HCT116 (cell line): ENCODE measurements at regions not wholly inside any gene's neighbourhood (a gene's known extent, or its start where the extent isn't known, plus 50 kb on each side); places are given as distances from the start of the nearest gene placed in this dataset.

Source experiments
- ATAC-seq: fragments of 200-7000 bp; cut with Tn5 transposase; 2 replicates; pipeline ENCODE4 v1.9.1; 2020; ENCODE audit warnings: mild to moderate bottlenecking, moderate library complexity
- BruUV-seq: library from RNA; stranded (reverse); fragments of 400-500 nt; replicated peaks from 2 replicates; lab custom pipeline; 2021; lab: Mats Ljungman, UMichigan
- CTCF ChIA-PET: fragments of 300-600 bp; sonication (Branson Sonifier 250); formaldehyde crosslinking; loops from one replicate; lab custom pipeline; 2021; ENCODE audit warnings: antibody characterized with exemption; lab: Charles Lee
- POLR2A ChIA-PET: fragments of 300-600, 350-600 bp; sonication (Branson Sonifier 250); formaldehyde crosslinking; loops from one replicate; lab custom pipeline; 2021; ENCODE audit warnings: antibody characterized with exemption; lab: Charles Lee
- RAD21 ChIA-PET, 2 experiments: fragments of 300-600 bp; sonication (Branson Sonifier 250); formaldehyde crosslinking; loops; one replicate each; lab custom pipeline; 2023; ENCODE audit warnings: low total read pairs in 2 of 2; ENCODE audit not compliant: uncharacterized antibody in 2 of 2, unreplicated experiment in 2 of 2, low non-redundant PET in 1 of 2; lab: Charles Lee
- DNase-seq: peaks from one replicate; pipeline ENCODE4 v3.0.0-alpha.2; 2010; ENCODE audit warnings: low read depth, low spot score
- H2AFZ ChIP-seq: fragments of 200-600 bp; shearing (Covaris generic), sonication (generic); 2 replicates; pipeline ENCODE4 v1.6.1; 2017; ENCODE audit warnings: low read depth, mixed run types, mixed read lengths, antibody characterized with exemption, low read length; ENCODE audit not compliant: poor library complexity, severe bottlenecking
- H3K27ac ChIP-seq: 2 replicates; pipeline ENCODE4 v1.5.1; 2012; ENCODE audit warnings: low read depth, low read length
- H3K27me3 ChIP-seq: fragments of 200-600 bp; sonication (generic); 2 replicates; pipeline ENCODE4 v1.6.1; 2016; ENCODE audit warnings: mixed run types, low read length, mixed read lengths; ENCODE audit not compliant: insufficient read depth
- H3K36me3 ChIP-seq, 2 experiments: fragments of 200-500 bp in 1 of 2; fragments of 200-600 bp in 1 of 2; sonication (Bioruptor generic) in 1 of 2; sonication (generic) in 1 of 2; 2 replicates each; pipeline versions ENCODE4 v1.5.1 to v1.6.1; 2014 to 2016; ENCODE audit warnings: low read length in 2 of 2, inconsistent platforms in 1 of 2, mixed read lengths in 1 of 2, mixed run types in 1 of 2; ENCODE audit not compliant: insufficient read depth in 2 of 2, control insufficient read depth in 1 of 2
- H3K4me1 ChIP-seq, 2 experiments: fragments of 200-600 bp in 1 of 2; sonication (generic) in 1 of 2; 2 replicates each; pipeline versions ENCODE4 v1.5.1 to v1.6.1; 2012 to 2017; ENCODE audit warnings: low read length in 2 of 2, inconsistent platforms in 1 of 2, mild to moderate bottlenecking in 1 of 2, mixed read lengths in 1 of 2, mixed run types in 1 of 2, moderate library complexity in 1 of 2; ENCODE audit not compliant: insufficient read depth in 2 of 2, control insufficient read depth in 1 of 2
- H3K4me2 ChIP-seq: fragments of 200-600 bp; sonication (generic); 2 replicates; pipeline ENCODE4 v1.6.1; 2017; ENCODE audit warnings: mixed run types, low read length, mixed read lengths
- H3K4me3 ChIP-seq, 2 experiments: fragments of 200-600 bp in 1 of 2; sonication (generic) in 1 of 2; replicated peaks in 1 of 2; 2 replicates each; pipeline ENCODE4 v1.5.1; 2011 to 2016; ENCODE audit warnings: low read length in 2 of 2, control low read depth in 1 of 2, low read depth in 1 of 2, mild to moderate bottlenecking in 1 of 2, mixed read lengths in 1 of 2, mixed run types in 1 of 2
- H3K79me2 ChIP-seq: fragments of 200-600 bp; sonication (generic); 2 replicates; pipeline ENCODE4 v1.6.1; 2017; ENCODE audit warnings: mild to moderate bottlenecking, mixed run types, low read length, moderate library complexity, mixed read lengths; ENCODE audit not compliant: insufficient read depth
- H3K9ac ChIP-seq: fragments of 200-600 bp; sonication (generic); 2 replicates; pipeline ENCODE4 v1.6.1; 2016; ENCODE audit warnings: low read length, mixed read lengths
- H3K9me2 ChIP-seq: fragments of 200-600 bp; sonication (generic), shearing (Covaris generic); 2 replicates; pipeline ENCODE4 v1.6.1; 2017; ENCODE audit warnings: mixed run types, mild to moderate bottlenecking, moderate library complexity; ENCODE audit not compliant: insufficient read depth
- H3K9me3 ChIP-seq, 2 experiments: fragments of 200-500 bp in 1 of 2; fragments of 200-600 bp in 1 of 2; sonication (Bioruptor generic) in 1 of 2; sonication (generic) in 1 of 2; 2 replicates each; pipeline ENCODE4 v1.6.1; 2014 to 2017; ENCODE audit warnings: low read length in 2 of 2, mixed read lengths in 2 of 2, inconsistent platforms in 1 of 2, low read depth in 1 of 2, mild to moderate bottlenecking in 1 of 2, mixed run types in 1 of 2, moderate library complexity in 1 of 2; ENCODE audit not compliant: control insufficient read depth in 1 of 2, insufficient read depth in 1 of 2
- H4K20me1 ChIP-seq: fragments of 200-600 bp; sonication (generic), shearing (Covaris generic); 2 replicates; pipeline ENCODE4 v1.6.1; 2017; ENCODE audit warnings: mixed run types, mild to moderate bottlenecking, moderate library complexity; ENCODE audit not compliant: insufficient read depth
- CBX3 ChIP-seq: IDR thresholded peaks from 2 replicates; pipeline ENCODE4 v1.6.1; 2012; ENCODE audit warnings: low read depth
- EGR1 ChIP-seq: IDR thresholded peaks from 2 replicates; pipeline ENCODE4 v1.6.1; 2012; ENCODE audit warnings: low read depth
- ELF1 ChIP-seq: IDR thresholded peaks from 2 replicates; pipeline ENCODE4 v1.6.1; 2012; ENCODE audit warnings: low read depth, borderline replicate concordance
- EZH2phosphoT487 ChIP-seq: fragments of 200-600 bp; IDR thresholded peaks from 2 replicates; pipeline ENCODE4 v1.6.1; 2018; ENCODE audit warnings: antibody characterized with exemption, borderline replicate concordance
- JUND ChIP-seq: IDR thresholded peaks from 2 replicates; pipeline ENCODE4 v1.6.1; 2012
- RAD21 ChIP-seq: IDR thresholded peaks from 2 replicates; pipeline ENCODE4 v1.6.1; 2012; ENCODE audit warnings: low read depth, mild to moderate bottlenecking
- intact Hi-C: fragments of 100-400 bp; cut with micrococcal nuclease; formaldehyde crosslinking; loops from 2 replicates; pipeline ENCODE4 v1.10.0; 2022
- TF ChIP-seq, protein P1 (sequence below): IDR thresholded peaks from 2 replicates; pipeline ENCODE4 v1.6.1; 2011; ENCODE audit warnings: mild to moderate bottlenecking, low read length, moderate library complexity; ENCODE audit not compliant: insufficient replicate concordance; ENCODE audit errors: extremely low read depth
- TF ChIP-seq, protein P2 (sequence below): IDR thresholded peaks from 2 replicates; pipeline ENCODE4 v1.6.1; 2012

DNA sequence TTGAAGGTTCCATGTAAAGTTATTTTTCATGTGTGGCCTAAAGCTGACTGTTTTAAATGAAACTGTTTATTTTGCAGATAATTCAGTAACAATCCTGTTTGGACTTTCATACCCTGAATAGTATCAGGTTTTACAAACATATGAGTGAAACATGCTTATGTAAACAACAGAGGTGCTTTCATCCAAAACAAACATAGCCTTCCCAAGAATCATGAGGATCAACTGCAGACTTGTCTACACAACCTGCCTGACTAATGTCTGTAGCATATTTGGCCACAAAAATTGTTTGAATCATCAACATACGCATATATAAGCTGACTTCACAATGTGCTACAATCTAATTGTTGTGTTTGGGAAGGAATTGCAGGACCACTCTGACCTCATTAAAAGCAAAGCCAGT lies 190.4 kb downstream of the DIPK2A start (continued):
- TF ChIP-seq, protein P1, sequence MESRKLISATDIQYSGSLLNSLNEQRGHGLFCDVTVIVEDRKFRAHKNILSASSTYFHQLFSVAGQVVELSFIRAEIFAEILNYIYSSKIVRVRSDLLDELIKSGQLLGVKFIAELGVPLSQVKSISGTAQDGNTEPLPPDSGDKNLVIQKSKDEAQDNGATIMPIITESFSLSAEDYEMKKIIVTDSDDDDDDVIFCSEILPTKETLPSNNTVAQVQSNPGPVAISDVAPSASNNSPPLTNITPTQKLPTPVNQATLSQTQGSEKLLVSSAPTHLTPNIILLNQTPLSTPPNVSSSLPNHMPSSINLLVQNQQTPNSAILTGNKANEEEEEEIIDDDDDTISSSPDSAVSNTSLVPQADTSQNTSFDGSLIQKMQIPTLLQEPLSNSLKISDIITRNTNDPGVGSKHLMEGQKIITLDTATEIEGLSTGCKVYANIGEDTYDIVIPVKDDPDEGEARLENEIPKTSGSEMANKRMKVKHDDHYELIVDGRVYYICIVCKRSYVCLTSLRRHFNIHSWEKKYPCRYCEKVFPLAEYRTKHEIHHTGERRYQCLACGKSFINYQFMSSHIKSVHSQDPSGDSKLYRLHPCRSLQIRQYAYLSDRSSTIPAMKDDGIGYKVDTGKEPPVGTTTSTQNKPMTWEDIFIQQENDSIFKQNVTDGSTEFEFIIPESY: no peak
- TF ChIP-seq, protein P2, sequence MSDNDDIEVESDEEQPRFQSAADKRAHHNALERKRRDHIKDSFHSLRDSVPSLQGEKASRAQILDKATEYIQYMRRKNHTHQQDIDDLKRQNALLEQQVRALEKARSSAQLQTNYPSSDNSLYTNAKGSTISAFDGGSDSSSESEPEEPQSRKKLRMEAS: no peak
- no peak for TF ChIP-seq JUND
- TF ChIP-seq ELF1: no peak
- no peak for TF ChIP-seq CBX3
- no peak for TF ChIP-seq EGR1
- TF ChIP-seq, all 23 proteins: peak for 0

DNA sequence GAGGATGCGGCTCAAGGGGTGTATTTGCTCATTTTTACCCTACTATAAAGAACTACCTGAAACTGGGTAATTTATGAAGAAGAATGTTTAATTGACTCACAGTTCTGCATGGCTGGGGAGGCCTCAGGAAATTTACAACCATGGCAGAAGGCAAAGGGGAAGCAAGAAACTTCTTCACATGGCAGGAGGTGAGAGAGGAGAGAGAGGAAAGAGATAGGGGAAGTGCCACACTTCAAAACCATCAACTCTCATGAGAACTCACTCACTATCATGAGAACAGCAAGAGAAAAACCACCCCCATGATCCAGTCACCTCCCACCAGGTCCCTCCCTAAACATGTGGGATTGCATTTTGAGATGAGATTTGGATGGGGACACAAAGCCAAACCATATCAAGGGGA lies 192.7 kb downstream of the DIPK2A start:
- DNase-seq: no peak
- no peaks in the 10 kb centered on the region for H3K9me2 ChIP-seq
- ATAC-seq: no peak
- H3K27me3 ChIP-seq: no peaks in the 10 kb centered on the region
- no peak overlapping the region for H2AFZ ChIP-seq
- no peaks in the 10 kb centered on the region for H3K4me1 ChIP-seq
- H4K20me1 ChIP-seq: no peaks in the 10 kb centered on the region
- H3K9me3 ChIP-seq: no peaks in the 10 kb centered on the region; a peak in 1 of 4 replicates
- no peak overlapping the region for H3K27ac ChIP-seq
- no TSS peak for BruUV-seq
- no peak overlapping the region for H3K4me2 ChIP-seq
- POLR2A ChIA-PET: no interaction called here
- TF ChIP-seq RAD21 (no peak), EZH2phosphoT487 (no peak)
- CTCF ChIA-PET: no interaction called here
- no peak overlapping the region for H3K4me3 ChIP-seq
- no peaks in the 10 kb centered on the region for H3K79me2 ChIP-seq
- intact Hi-C loops: no loop called here
- RAD21 ChIA-PET: no interaction called here
- no peaks in the 10 kb centered on the region for H3K36me3 ChIP-seq
- no peak overlapping the region for H3K9ac ChIP-seq
